ENCODE measurements at regions not wholly inside any gene's neighbourhood (a gene's known extent, or its start where the extent isn't known, plus 50 kb on each side); places are given as distances from the start of the nearest gene placed in this dataset.
"Not testable (repeated sequence)": the region's sequence is repeated elsewhere in the genome, so short reads cannot be mapped to it uniquely, and the experiment has no call there.

- no peak for DNase-seq (ENCODE audit: low read depth)
Measured at GRCh38 chr5:14942212-14942611, 70.6 kb upstream of the ANKH start.

GRCh38 chr5:14937254-14937653, 65.7 kb upstream of the ANKH start:
- no peak for DNase-seq (ENCODE audit: low read depth)

GRCh38 chr5:14936588-14936987, 65.0 kb upstream of the ANKH start:
- DNase-seq (ENCODE audit: low read depth), result no peak

GRCh38 chr5:14935341-14935740, 63.8 kb upstream of the ANKH start:
- DNase-seq (ENCODE audit: low read depth), result no peak

GRCh38 chr5:14932902-14933469, 61.4 kb upstream of the ANKH start:
- peak; percentile 56 for DNase-seq (ENCODE audit: low read depth)

- no peak for DNase-seq (ENCODE audit: low read depth)
Measured at GRCh38 chr5:14930486-14930885, 58.9 kb upstream of the ANKH start.

GRCh38 chr5:14929293-14930065, 57.9 kb upstream of the ANKH start:
- DNase-seq (ENCODE audit: low read depth), result no peak

- DNase-seq (ENCODE audit: low read depth), result peak; percentile 28
Measured at GRCh38 chr5:14928661-14929060, 57.1 kb upstream of the ANKH start.

GRCh38 chr5:14925326-14925725, 53.7 kb upstream of the ANKH start:
- DNase-seq (ENCODE audit: low read depth), result no peak

GRCh38 chr5:14922952-14923351, 51.4 kb upstream of the ANKH start:
- not testable (repeated sequence) for DNase-seq (ENCODE audit: low read depth)

- no peak for DNase-seq (ENCODE audit: low read depth)
Measured at GRCh38 chr5:14922456-14922855, 50.9 kb upstream of the ANKH start.
